ENCODE measurements at regions not wholly inside any gene's neighbourhood (a gene's known extent, or its start where the extent isn't known, plus 50 kb on each side); places are given as distances from the start of the nearest gene placed in this dataset.

- TF ChIP-seq CTCF (IDR thresholded peaks at IDR 0.05) (no peak), ZFX (IDR thresholded peaks at IDR 0.05; ENCODE audit: borderline replicate concordance) (no peak)
Observed at GRCh38 chr11:112626731-112627130, 334.5 kb upstream of the NCAM1 start.
